Stimulated activated CD8-positive, alpha-beta memory T cell treated with anti-CD3 and anti-CD28 coated beads, Interleukin-15, amount 100 ng/mL, for 24 hours (primary cell): ENCODE measurements at regions not wholly inside any gene's neighbourhood (a gene's known extent, or its start where the extent isn't known, plus 50 kb on each side); places are given as distances from the start of the nearest gene placed in this dataset.
"Not testable (repeated sequence)": the region's sequence is repeated elsewhere in the genome, so short reads cannot be mapped to it uniquely, and the experiment has no call there.

Source experiments
- DNase-seq: peaks from one replicate; pipeline ENCODE4 v3.0.0-alpha.2; 2020; ENCODE audit warnings: low read depth

DNA sequence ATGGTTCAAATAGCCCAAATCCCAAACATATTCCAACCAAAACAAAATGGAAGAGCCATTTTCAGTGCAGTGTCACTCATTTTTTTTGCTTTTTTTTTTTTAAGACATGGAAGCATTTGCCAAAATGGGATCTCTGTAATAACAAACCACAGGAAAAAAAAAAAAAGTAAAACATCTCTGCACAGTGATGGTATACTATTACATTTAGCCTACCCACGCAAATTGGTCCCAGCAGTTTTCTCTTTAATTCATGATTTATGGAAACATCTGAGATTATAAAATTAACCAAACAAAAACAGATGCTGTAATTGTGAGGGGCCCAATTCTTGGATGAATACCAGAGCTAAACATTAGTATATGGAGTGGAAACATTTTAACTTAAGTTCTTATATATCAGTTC lies 566.6 kb downstream of the ZNF608 start:
- DNase-seq, result no peak

DNA sequence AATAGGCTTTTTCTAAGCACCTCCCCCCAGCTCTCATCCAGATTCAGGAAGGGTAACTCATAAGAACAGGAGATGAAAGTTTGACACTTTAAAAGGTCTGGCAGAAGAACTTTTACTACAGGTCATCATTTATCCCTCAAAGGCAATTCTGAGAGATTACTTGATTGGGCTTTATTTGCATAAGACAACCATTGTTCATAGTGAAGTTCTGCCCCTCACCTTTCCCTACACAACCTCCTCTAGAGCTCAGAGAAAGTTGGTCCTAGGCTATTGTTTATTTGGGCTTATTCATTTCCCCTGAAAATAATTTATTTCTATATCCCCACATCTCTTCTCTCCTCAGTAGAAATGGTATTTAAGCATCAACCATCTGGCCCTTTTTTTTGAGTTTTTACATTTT lies 568.4 kb downstream of the ZNF608 start:
- no peak for DNase-seq

DNA sequence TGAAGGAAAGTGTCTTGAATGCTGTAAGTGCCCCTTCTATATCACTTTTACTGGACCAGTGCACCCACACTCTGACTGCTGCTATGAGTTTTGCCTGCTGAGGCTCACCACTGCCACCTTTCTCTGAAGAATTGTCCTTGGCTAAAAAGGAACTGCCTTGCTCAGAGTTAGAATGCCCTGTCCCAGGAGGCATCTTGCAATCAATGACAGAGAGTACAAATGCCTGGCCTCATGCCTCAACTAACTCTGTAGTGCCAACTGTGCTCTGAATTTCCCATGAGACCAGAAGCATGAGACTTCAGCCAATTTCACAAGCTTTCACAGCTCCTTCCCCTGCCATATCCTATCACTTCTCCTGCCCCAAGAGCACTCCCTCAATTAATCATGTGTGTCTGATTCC lies 569.7 kb downstream of the ZNF608 start:
- DNase-seq, result no peak

DNA sequence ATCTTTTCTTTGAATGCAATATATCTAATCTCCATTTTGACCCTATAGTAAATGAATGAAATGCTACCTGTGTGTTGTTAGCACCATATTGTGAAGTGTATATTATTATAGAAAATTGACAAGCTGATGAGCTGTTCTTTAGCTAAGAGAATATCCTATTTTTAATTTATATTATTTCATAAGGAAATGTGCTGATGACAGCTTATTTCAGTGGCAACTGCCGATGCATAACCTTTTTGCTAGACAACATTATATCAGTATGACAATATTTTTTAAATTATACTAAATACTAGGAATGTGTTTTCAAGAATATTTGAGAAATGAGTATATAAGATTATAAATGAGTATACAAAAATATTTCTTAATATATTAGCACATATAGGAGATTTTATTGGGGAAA lies 573.1 kb downstream of the ZNF608 start:
- no peak for DNase-seq

DNA sequence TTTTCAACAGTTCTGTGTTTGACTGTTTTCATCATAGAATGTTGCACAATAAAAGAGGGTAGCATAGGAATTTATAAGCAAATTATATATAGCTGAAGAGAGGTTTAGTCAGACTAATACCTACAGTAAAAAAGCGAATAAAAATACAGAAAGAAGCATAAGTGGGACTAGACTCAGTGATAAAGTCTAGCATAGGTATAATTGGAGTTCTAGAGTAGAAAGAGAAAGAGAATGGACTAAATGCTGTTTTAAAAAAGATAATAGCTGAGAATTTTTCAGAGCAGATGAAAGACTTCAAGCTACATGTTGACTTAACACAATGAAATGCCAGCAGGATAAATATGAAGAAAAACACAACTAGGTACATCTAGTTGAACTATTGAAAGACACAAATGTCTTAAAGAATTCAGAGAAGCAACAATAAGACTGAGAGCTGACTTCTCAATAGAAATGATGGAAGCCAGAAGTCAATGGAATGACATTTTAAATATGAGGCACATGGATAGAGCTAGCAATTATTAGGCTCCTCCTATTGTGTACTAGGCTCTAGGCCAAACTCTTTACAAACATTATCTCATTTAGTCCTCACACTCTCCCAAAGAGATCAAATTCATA lies 573.9 kb downstream of the ZNF608 start:
- DNase-seq, result no peak

DNA sequence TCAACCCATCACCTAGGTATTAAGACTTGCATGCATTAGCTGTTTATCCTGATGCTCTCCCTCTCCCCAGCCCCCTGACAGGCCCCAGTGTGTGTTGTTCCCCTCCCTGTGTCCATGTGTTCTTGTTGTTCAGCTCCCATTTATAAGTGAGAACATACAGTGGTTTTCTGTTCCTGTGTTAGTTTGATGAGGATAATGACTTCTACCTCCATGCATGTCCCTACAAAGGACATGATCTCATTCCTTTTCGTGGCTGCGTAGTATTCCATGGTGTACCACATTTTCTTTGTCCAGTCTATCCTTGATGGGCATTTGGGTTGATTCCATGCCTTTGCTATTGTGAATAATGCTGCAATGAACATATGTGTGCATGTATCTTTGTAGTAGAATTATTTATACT lies 578.3 kb downstream of the ZNF608 start:
- DNase-seq, result not testable (repeated sequence)

DNA sequence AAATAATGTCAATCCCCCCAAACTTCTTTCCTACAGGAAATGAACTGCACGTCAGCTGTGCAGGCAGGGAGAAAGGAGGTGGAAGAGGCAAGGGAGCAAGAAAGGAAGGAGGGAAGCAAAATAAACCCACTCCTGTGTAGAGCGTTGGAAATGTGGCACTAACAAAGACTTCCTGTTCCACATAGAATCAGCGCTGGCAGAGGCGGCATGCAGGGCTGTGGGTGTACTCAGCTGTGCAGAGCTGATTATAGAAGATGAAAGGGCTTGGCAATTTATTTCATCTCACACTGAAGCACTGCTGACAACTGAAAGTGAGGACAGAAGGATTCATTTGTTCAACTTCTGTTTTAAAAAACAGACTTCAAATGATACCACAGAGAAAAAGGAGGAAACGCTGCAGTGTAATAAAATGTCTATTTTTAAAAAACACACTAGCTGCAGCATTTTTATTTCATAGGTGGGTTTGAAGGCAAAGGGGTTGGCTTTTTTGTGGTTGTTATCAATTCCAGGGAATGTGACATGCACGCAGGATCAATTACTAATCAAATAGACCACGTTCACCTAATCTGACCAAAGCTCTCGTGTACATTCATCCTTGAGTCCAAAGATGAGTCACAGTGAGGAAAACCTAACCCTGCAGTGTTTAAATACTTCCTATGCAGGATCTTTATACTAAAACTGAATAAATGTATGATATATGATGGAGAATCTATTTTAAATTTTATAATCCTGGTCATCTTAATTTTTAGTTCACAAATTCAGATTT lies 583.5 kb downstream of the ZNF608 start:
- DNase-seq, result no peak

DNA sequence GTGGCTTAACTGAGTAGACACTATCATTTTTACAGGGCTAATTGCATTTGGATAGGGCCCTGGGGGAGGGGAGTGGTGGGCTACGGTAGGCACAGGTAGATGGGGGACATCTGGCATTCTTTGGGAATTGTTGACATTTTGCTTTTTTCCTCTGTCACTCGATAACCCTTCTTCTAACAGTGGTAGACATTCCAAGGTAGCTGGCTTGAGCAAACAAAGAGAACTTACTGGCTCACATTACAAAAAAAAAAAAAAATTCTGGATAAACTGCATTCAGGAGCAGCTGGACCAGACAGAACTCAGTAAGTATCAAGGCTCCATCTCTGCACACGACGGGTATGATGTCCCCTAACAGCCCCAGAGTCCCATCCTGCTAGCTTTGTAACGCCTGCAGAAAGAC lies 585.2 kb downstream of the ZNF608 start:
- no peak for DNase-seq

DNA sequence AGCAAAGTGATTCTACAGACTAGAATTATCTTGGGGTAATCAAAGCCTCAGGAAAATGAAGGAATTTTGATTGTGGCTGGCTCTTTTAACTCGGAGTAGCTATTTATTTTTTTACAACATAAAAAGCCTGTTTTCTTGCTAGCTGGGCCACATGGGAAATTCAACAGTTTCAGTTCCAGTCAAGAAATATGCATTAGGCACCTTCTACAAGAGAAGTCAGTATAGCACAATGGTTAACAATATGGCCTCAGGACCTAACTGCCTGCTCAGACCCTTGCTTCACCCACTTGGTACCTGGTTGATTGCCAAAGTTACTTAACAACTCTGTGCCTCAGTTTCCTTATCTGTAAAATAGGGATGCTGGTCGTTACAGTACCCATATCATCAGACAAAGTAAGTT lies 586.2 kb downstream of the ZNF608 start:
- DNase-seq, result no peak

DNA sequence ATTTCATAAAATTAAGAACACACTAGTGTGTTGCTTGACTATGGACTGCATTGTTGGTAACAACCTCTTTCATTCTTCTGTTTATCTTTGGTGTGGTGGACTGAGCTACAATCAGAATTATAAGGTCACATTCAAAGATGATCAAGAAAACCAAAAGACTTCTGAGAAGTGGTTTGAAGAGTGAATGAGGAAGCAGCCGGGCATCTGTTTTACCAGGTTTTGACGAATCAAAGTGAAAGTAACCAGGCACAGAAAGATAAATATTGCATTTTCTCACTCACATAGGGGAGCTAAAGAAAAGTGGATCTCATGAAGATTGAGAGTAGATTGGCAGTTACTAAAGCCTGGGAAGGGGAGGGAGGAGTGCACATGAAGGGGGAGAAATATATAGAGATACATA lies 589.1 kb downstream of the ZNF608 start:
- no peak for DNase-seq

DNA sequence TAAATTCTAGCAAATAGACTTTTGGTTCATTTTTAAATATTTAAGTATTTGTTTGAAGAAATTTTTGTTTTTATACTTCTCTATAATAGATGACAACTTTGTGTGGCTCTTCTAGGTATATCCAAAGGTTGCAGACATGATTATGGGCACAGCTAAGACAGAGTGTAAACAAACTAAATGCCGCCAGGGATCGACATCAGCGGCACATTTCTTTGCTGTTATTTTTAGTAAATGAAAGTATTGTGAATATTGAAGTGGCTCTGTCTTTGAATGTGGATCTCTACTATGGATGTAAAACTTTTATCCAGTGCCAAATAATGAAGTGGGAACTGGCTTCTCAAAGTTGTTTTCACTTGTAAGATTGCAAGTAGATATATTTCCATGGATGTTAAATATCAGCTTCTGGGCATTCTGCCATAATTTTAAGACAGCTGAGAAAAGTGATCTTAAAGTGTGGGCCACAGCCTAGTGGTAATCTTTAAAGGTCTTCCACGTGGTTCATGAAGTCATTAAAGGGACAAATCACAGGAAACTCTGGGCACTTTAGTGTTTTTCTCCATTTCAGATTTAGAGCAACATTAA lies 589.9 kb downstream of the ZNF608 start:
- DNase-seq, result no peak

DNA sequence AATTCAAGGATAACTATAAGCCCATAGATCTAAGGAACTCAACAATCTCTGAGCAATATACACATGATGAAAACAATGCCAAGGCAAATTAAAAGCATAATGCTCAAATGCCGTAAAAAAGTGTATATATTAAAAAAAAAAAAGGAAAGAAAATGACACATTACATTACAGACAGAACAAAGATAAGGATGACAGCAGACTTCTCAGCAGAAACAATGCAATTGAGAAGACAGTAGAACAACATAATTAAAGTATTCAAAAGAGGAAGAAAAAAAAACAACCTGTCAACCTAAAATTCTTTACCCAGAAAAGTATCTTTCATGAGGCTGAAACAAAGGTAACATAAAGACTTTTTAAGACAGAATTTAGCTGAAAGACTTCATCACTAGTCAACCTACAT lies 591.7 kb downstream of the ZNF608 start:
- no peak for DNase-seq

DNA sequence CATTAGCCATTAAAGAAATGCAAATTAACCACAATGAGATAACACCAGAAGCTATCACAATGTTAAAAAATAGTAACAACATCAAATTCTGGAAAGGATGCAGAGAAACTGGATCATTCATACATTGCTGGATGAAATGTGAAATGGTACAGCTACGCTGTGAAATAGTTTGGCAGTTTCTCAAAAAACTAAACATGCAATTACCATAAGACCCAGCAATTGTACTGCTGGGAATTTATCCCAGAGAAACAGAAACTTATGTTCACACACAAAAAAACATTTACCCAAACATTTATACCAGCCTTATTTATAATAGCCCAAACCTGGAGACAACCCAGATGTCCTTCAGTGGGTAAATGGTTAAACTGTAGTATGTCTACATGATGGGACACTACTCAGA lies 592.9 kb downstream of the ZNF608 start:
- DNase-seq, result no peak

DNA sequence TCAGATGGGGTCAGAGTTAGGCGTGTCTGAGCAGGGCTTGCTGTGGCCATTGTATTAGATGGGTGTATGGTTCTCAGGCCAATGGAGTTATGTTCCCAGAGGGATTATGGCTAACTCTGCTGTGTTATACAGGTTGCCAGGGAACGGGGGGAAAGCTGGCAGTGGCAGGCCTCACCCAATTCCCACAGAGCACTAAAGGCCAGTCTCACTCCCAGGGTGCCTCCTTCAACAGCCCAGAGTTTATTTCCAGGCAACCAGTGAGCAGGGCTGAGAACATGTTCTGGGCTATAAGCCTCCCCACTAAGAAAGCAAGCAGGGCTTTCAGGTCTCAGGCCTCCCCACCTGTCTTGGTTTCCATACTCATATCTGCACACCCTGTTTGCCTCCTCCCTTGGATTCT lies 597.9 kb downstream of the ZNF608 start:
- no peak for DNase-seq

DNA sequence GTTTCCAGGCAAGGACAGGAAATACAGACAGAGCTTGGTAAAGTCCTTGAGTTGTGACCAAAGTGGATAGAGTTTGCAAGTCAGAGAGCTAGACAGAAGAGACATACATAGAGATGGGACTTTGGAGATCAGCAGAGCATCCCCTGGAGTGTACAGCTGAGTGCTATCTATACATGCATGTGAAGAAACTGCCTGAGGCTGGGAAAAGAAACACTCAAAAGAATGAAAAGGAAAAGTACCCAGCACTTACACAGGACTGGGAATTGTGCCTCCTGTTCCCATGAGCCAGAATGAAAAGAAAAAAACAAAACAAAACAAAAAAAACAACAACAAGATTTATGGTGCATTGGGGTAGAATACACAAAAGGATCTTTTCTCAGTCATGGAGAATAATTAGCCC lies 606.4 kb downstream of the ZNF608 start:
- no peak for DNase-seq

DNA sequence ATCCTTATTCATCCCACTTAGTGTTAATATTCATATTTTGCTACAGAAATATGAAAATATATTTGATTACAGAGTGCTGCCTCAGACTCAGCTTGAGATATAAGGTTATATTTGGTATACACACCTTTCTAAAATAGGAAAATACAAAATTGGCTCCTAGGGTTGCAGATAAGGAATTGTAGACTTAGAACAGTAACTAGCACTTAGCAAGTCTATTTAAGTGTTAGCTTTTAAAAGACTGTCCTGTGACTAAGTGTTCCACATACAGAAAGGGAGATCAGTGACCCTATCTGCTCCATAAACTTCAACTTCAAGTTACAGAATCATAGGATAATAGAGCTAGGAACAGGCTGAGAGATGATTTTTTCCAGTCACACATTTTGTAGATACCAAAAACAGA lies 607.0 kb downstream of the ZNF608 start:
- DNase-seq, result no peak

DNA sequence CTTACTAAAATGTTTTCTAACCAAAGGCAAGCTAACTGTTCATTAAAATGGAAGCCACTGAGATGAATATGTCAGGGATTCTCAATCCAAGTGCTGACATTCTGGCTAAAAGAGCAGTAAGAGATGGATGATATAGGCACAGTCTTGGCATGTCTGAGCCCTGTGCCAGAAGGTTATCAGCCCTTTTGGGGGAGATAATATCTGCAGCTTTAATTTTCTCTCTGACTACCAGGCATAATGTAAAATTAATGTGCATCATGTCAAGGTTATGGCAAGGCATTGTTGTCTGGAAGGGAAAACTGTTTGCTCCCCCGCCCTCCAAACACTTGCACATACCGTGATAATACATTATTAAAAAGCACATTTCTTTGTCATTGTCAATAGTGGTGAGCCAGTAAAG lies 609.8 kb downstream of the ZNF608 start:
- no peak for DNase-seq

DNA sequence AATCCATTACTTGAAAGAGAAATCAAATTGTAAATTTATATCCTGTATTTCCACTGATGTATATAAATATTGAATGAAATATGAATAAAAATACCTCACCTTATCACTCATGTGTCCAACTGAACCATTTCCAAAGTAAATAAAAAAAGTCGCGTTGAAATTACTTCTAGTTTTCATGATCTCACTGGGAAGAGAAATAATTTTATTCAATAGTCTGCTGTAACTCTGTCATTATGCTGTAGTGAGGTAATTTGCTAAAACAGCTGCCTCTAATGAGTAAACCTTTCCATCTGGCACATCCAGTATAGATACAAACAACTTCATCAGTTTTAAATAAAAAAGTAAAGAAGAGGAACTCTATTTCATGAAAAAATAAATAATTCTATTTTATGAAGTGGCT lies 611.5 kb downstream of the ZNF608 start:
- no peak for DNase-seq

DNA sequence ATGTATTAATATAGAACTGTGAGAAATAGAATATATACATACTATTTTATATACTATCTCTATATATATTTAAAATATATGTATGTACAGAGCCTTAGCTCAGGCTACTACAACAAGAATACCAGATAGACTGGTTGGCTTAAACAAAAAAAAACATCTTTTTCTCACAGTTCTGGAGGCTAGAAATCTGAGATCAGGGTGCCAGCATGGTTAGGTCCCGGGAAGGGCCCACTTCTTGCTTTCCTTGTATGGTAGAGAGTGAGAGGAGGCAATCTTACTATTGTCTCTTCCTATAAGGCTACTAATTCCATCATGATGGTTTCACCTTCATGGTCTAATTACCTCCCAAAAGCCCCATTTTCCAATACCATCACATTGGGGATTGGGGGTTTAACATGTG lies 613.0 kb downstream of the ZNF608 start:
- DNase-seq, result no peak

DNA sequence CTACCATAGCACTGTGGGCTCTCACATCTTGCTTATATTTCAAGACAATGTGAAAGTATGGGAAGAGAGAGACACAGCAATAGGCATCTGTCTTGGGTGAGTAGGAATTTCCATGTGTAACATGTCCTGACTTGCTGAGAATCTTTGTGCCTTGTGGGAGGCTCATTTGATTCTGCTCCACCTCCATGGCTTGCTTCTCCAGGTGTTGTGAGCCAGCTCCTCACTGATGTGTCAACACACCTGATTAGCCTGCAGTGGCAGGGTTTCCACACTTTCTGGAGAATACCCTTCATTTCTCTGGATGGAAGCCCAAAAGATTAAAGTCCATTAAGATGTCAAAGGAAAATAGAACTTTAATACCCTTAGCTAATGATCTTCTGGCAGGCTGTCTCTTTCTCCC lies 613.6 kb downstream of the ZNF608 start:
- DNase-seq, result no peak

DNA sequence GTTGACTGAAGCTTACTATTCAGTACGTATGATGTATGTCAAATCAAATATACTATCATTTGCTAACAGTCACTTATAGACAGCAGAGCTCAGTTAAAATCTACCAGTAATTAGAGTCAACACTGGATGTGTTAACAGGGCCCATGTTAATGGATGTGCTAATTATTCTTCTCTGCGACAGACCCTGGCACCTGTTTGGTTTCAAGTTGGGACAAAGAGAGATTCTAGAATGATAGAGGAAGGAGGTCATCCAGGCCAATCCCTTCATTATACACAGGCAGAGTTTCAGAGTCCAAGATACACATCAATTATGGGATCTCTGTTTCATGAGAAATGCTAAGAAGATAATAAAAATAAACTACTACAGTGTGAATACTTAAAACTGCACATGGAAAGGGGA lies 615.0 kb downstream of the ZNF608 start:
- DNase-seq, result no peak

DNA sequence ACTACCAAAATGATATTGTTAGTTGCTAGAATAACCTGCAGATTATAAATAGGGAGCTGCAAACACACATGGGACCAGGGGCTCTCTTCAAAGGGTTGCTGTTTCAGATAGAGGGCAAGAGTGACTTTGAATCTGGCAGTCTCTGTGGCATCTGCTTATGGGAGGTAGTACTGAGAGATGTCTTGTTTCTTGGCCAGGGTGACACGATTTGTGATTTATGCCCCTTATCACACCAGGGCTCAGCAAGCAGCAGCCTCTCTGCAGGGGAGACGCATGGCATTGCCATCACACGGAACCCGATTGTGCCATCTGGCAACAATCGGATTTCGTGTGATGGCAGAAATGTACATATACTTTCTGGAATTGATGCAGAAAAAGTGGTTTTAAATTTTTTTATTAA lies 615.6 kb downstream of the ZNF608 start:
- DNase-seq, result no peak

DNA sequence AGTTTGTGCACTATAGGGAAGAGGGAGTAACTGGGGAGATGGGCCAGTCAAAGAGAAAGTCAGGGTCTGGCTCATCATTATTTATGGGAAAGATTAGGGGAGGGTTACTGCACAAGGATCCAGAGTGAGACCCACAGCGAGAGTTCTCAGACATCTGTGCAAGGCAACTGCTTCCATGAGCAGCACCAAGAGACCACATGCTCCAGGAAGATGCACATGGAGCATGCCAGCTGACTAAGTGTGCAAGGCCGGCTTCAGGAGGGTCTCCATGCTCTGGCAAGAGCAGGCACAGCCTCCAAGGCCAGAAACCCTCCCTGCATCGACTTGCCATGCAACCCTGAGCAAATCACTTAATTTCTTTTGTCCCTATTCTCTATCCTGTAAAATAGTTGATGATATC lies 616.9 kb downstream of the CSNK1G3 start:
- DNase-seq, result no peak
